HG03442 (cell line): ENCODE measurements at regions not wholly inside any gene's neighbourhood (a gene's known extent, or its start where the extent isn't known, plus 50 kb on each side); places are given as distances from the start of the nearest gene placed in this dataset.

Experiments
- ATAC-seq: cut with Tn5 transposase; IDR thresholded peaks from one replicate; pipeline ENCODE4 v1.9.1; 2021; ENCODE audit warnings: mild to moderate bottlenecking, moderate library complexity; ENCODE audit not compliant: unreplicated experiment

GRCh38 chr2:104744537-104744936 lies 109.4 kb upstream of the POU3F3 start:
- no peak for ATAC-seq

- ATAC-seq, result no peak
These were observed 108.1 kb upstream of the POU3F3 start for GRCh38 chr2:104745846-104746245.

- no peak for ATAC-seq
These were observed 107.6 kb upstream of the POU3F3 start for GRCh38 chr2:104746299-104746698.

- ATAC-seq, result no peak
These were observed 107.1 kb upstream of the POU3F3 start for GRCh38 chr2:104746858-104747257.

- ATAC-seq, result no peak
These were observed 104.0 kb upstream of the POU3F3 start for GRCh38 chr2:104749856-104750460.

- no peak for ATAC-seq
These were observed 101.4 kb upstream of the POU3F3 start for GRCh38 chr2:104752504-104752903.

- no peak for ATAC-seq
These were observed 98.7 kb upstream of the POU3F3 start for GRCh38 chr2:104755026-104755878.

- no peak for ATAC-seq
These were observed 97.8 kb upstream of the POU3F3 start for GRCh38 chr2:104756118-104756517.

GRCh38 chr2:104757056-104757455 lies 96.9 kb upstream of the POU3F3 start:
- no peak for ATAC-seq

- no peak for ATAC-seq
These were observed 95.7 kb upstream of the POU3F3 start for GRCh38 chr2:104758199-104758620.

- no peak for ATAC-seq
These were observed 91.9 kb upstream of the POU3F3 start for GRCh38 chr2:104762031-104762430.

- ATAC-seq, result no peak
These were observed 87.2 kb upstream of the POU3F3 start for GRCh38 chr2:104766683-104767082.

- ATAC-seq, result no peak
These were observed 85.2 kb upstream of the POU3F3 start for GRCh38 chr2:104768694-104769093.

GRCh38 chr2:104769096-104769495 lies 84.8 kb upstream of the POU3F3 start:
- ATAC-seq, result no peak

- no peak for ATAC-seq
These were observed 80.9 kb upstream of the POU3F3 start for GRCh38 chr2:104772996-104773395.

GRCh38 chr2:104774631-104775030 lies 79.3 kb upstream of the POU3F3 start:
- no peak for ATAC-seq

GRCh38 chr2:104777721-104778120 lies 76.2 kb upstream of the POU3F3 start:
- ATAC-seq, result no peak

- ATAC-seq, result no peak
These were observed 72.8 kb upstream of the POU3F3 start for GRCh38 chr2:104781151-104781550.

- no peak for ATAC-seq
These were observed 69.7 kb upstream of the POU3F3 start for GRCh38 chr2:104784264-104784663.

- no peak for ATAC-seq
These were observed 67.7 kb upstream of the POU3F3 start for GRCh38 chr2:104786204-104786603.

- ATAC-seq, result no peak
These were observed 67.1 kb upstream of the POU3F3 start for GRCh38 chr2:104786821-104787220.

- ATAC-seq, result no peak
These were observed 66.4 kb upstream of the POU3F3 start for GRCh38 chr2:104787298-104788065.
